IMR-90 (cell line): ENCODE measurements at regions not wholly inside any gene's neighbourhood (a gene's known extent, or its start where the extent isn't known, plus 50 kb on each side); places are given as distances from the start of the nearest gene placed in this dataset.
A peak's percentile ranks its signal among the peaks of the same experiment; 100 is the strongest.

Experiments used
- ATAC-seq: fragments of 200-7000 bp; cut with Tn5 transposase; 2 replicates; pipeline ENCODE4 v1.9.1; 2020; ENCODE audit warnings: low read depth, mild to moderate bottlenecking, moderate library complexity
- BruUV-seq: library from RNA; stranded (reverse); fragments of 400-500 nt; replicated peaks from 2 replicates; lab custom pipeline; 2021; lab: Mats Ljungman, UMichigan
- CTCF ChIA-PET: fragments of 300-600 bp; formaldehyde crosslinking; extraction: SDS; loops from one replicate; lab custom pipeline; 2021; ENCODE audit warnings: antibody characterized with exemption; lab: Yijun Ruan, JAX
- POLR2A ChIA-PET: fragments of 300-600 bp; sonication (Branson Sonifier 250); formaldehyde crosslinking; loops from one replicate; lab custom pipeline; 2022; ENCODE audit warnings: antibody characterized with exemption; ENCODE audit not compliant: unreplicated experiment; lab: Charles Lee
- DNase-seq: peaks from one replicate; pipeline ENCODE4 v3.0.0; 2013
- H2AFZ ChIP-seq: replicated peaks from 2 replicates; pipeline ENCODE3; 2013; ENCODE audit warnings: low read length, mild to moderate bottlenecking; ENCODE audit not compliant: poor library complexity
- H2AK5ac ChIP-seq: 2 replicates; pipeline ENCODE4 v1.6.1; 2013; ENCODE audit warnings: low read depth, low read length, inconsistent platforms
- H2AK9ac ChIP-seq: replicated peaks from 2 replicates; pipeline ENCODE3; 2013; ENCODE audit warnings: mild to moderate bottlenecking, low read depth, low read length, moderate library complexity; ENCODE audit not compliant: poor library complexity
- H2BK120ac ChIP-seq: 2 replicates; pipeline ENCODE4 v1.6.1; 2013; ENCODE audit warnings: low read depth, low read length, inconsistent platforms
- H2BK15ac ChIP-seq: 3 replicates; pipeline ENCODE4 v1.6.1; 2013; ENCODE audit warnings: low read depth, low read length, inconsistent platforms
- H2BK20ac ChIP-seq: 2 replicates; pipeline ENCODE4 v1.6.1; 2013; ENCODE audit warnings: low read depth, mild to moderate bottlenecking, inconsistent platforms, low read length, moderate library complexity
- H2BK5ac ChIP-seq: 2 replicates; pipeline ENCODE4 v1.6.1; 2013; ENCODE audit warnings: mild to moderate bottlenecking, low read depth, low read length, inconsistent platforms; ENCODE audit not compliant: poor library complexity, severe bottlenecking
- H3K14ac ChIP-seq: replicated peaks from 2 replicates; pipeline ENCODE4 v1.6.1; 2013; ENCODE audit warnings: low read depth, low read length, inconsistent platforms
- H3K18ac ChIP-seq: 2 replicates; pipeline ENCODE4 v1.6.1; 2013; ENCODE audit warnings: low read depth, low read length, control low read depth
- H3K23ac ChIP-seq: 2 replicates; pipeline ENCODE4 v1.6.1; 2013; ENCODE audit warnings: low read depth, low read length, inconsistent platforms
- H3K27ac ChIP-seq: 2 replicates; pipeline ENCODE4 v1.5.1; 2013; ENCODE audit warnings: mild to moderate bottlenecking, control low read depth, low read length; ENCODE audit not compliant: insufficient read depth
- H3K27me3 ChIP-seq: 2 replicates; pipeline ENCODE4 v1.6.1; 2013; ENCODE audit warnings: low read length; ENCODE audit not compliant: control insufficient read depth, insufficient read depth
- H3K36me3 ChIP-seq: 2 replicates; pipeline ENCODE4 v1.6.1; 2013; ENCODE audit warnings: low read length, mixed read lengths; ENCODE audit not compliant: control insufficient read depth, insufficient read depth
- H3K4ac ChIP-seq: 2 replicates; pipeline ENCODE4 v1.6.1; 2013; ENCODE audit warnings: low read depth, low read length, inconsistent platforms
- H3K4me1 ChIP-seq: 2 replicates; pipeline ENCODE4 v1.6.1; 2013; ENCODE audit warnings: low read length, mixed read lengths; ENCODE audit not compliant: control insufficient read depth, insufficient read depth
- H3K4me2 ChIP-seq: 2 replicates; pipeline ENCODE4 v1.6.1; 2013; ENCODE audit warnings: low read depth, mild to moderate bottlenecking, control low read depth, low read length, moderate library complexity
- H3K4me3 ChIP-seq: 2 replicates; pipeline ENCODE4 v1.5.1; 2013; ENCODE audit warnings: low read depth, mild to moderate bottlenecking, control low read depth, low read length, moderate library complexity; ENCODE audit not compliant: insufficient read depth
- H3K56ac ChIP-seq: 2 replicates; pipeline ENCODE4 v1.6.1; 2013; ENCODE audit warnings: low read length, inconsistent platforms; ENCODE audit not compliant: insufficient read depth; ENCODE audit errors: extremely low read depth
- H3K79me1 ChIP-seq, 2 experiments: 2 replicates each; pipeline ENCODE4 v1.6.1; 2013; ENCODE audit warnings: low read length in 2 of 2, inconsistent platforms in 1 of 2, low read depth in 1 of 2
- H3K9ac ChIP-seq: 2 replicates; pipeline ENCODE4 v1.6.1; 2013; ENCODE audit warnings: low read depth, low read length, control low read depth
- H3K9me1 ChIP-seq: 2 replicates; pipeline ENCODE4 v1.6.1; 2013; ENCODE audit warnings: low read length, inconsistent platforms; ENCODE audit not compliant: insufficient read depth
- H3K9me3 ChIP-seq: 2 replicates; pipeline ENCODE4 v1.6.1; 2013; ENCODE audit warnings: low read length; ENCODE audit not compliant: control insufficient read depth, insufficient read depth
- H4K20me1 ChIP-seq: 2 replicates; pipeline ENCODE4 v1.6.1; 2013; ENCODE audit warnings: low read length, inconsistent platforms; ENCODE audit not compliant: insufficient read depth
- H4K5ac ChIP-seq: 2 replicates; pipeline ENCODE4 v1.6.1; 2013; ENCODE audit warnings: mild to moderate bottlenecking, low read depth, low read length, control low read depth
- H4K8ac ChIP-seq, 2 experiments: 2 replicates each; pipeline ENCODE4 v1.6.1; 2013; ENCODE audit warnings: low read depth in 2 of 2, low read length in 2 of 2, control low read depth in 1 of 2, inconsistent platforms in 1 of 2
- H4K91ac ChIP-seq: 2 replicates; pipeline ENCODE4 v1.6.1; 2013; ENCODE audit warnings: low read depth, low read length, inconsistent platforms; ENCODE audit not compliant: insufficient read depth
- BHLHE40 ChIP-seq: fragments of 150-350 bp; IDR thresholded peaks from 2 replicates; pipeline ENCODE4 v1.6.1; 2016; ENCODE audit warnings: mild to moderate bottlenecking, low read depth, low read length
- CEBPB ChIP-seq: IDR thresholded peaks from 2 replicates; pipeline ENCODE4 v1.6.1; 2012; ENCODE audit warnings: low read depth, low read length, improper control_type of control experiment
- CHD1 ChIP-seq: IDR thresholded peaks from 2 replicates; pipeline ENCODE4 v1.6.1; 2012; ENCODE audit warnings: low read depth, low read length, improper control_type of control experiment
- CTCF ChIP-seq: conservative IDR thresholded peaks from 2 replicates; pipeline ENCODE4 v1.5.1; 2012; ENCODE audit warnings: mild to moderate bottlenecking, low read depth, low read length, improper control_type of control experiment
- ELK1 ChIP-seq: fragments of 150-350 bp; IDR thresholded peaks from 2 replicates; pipeline ENCODE4 v1.6.1; 2016; ENCODE audit warnings: low read depth, mild to moderate bottlenecking, low read length, moderate library complexity, borderline replicate concordance
- FOS ChIP-seq: fragments of 150-350 bp; IDR thresholded peaks from 2 replicates; pipeline ENCODE4 v1.6.1; 2016; ENCODE audit warnings: low read depth, low read length
- MAFK ChIP-seq: IDR thresholded peaks from 2 replicates; pipeline ENCODE4 v1.6.1; 2012; ENCODE audit warnings: low read depth, low read length, improper control_type of control experiment
- MAZ ChIP-seq: IDR thresholded peaks from 2 replicates; pipeline ENCODE4 v1.6.1; 2012; ENCODE audit warnings: low read depth, mild to moderate bottlenecking, low read length, improper control_type of control experiment, moderate library complexity, borderline replicate concordance
- MXI1 ChIP-seq: IDR thresholded peaks from 2 replicates; pipeline ENCODE4 v1.6.1; 2012; ENCODE audit warnings: low read depth, mild to moderate bottlenecking, low read length, moderate library complexity, borderline replicate concordance
- NFE2L2 ChIP-seq: fragments of 150-350 bp; IDR thresholded peaks from 2 replicates; pipeline ENCODE4 v1.6.1; 2016; ENCODE audit warnings: low read depth, mild to moderate bottlenecking, low read length
- POLR2A ChIP-seq: IDR thresholded peaks from 2 replicates; pipeline ENCODE4 v1.6.1; 2012; ENCODE audit warnings: mild to moderate bottlenecking, low read depth, low read length
- RAD21 ChIP-seq: IDR thresholded peaks from 2 replicates; pipeline ENCODE4 v1.6.1; 2012; ENCODE audit warnings: low read length, improper control_type of control experiment
- RCOR1 ChIP-seq: IDR thresholded peaks from 2 replicates; pipeline ENCODE4 v1.6.1; 2012; ENCODE audit warnings: mild to moderate bottlenecking, low read length, improper control_type of control experiment; ENCODE audit not compliant: insufficient replicate concordance
- RFX5 ChIP-seq: IDR thresholded peaks from 2 replicates; pipeline ENCODE4 v1.8.0; 2012; ENCODE audit warnings: low read depth, mild to moderate bottlenecking, low read length, moderate library complexity
- SMC3 ChIP-seq: fragments of 150-350 bp; IDR thresholded peaks from 2 replicates; pipeline ENCODE4 v1.6.1; 2016; ENCODE audit warnings: low read depth, mild to moderate bottlenecking, antibody characterized with exemption, low read length, moderate library complexity
- USF2 ChIP-seq: fragments of 150-350 bp; IDR thresholded peaks from 2 replicates; pipeline ENCODE4 v1.6.1; 2017; ENCODE audit warnings: mild to moderate bottlenecking, antibody characterized with exemption, low read length, low read depth
- WGBS, 2 experiments: methylation state at CpG; one replicate each; pipeline versions ENCODE4 v1.1.5 to v1.1.7; 2013; ENCODE audit warnings: missing lambda C conversion rate in 2 of 2; ENCODE audit not compliant: insufficient read length in 1 of 2; ENCODE audit errors: extremely low coverage in 2 of 2; 5-methylcytosine and 5-hydroxymethylcytosine counted together
- dilution Hi-C: fragments of 300-500 bp; cut with HindIII; formaldehyde crosslinking; loops from one replicate; pipeline ENCODE4 v1.14.3; 2018; ENCODE audit warnings: low sequenced_read_pairs; ENCODE audit not compliant: unreplicated experiment
- in situ Hi-C: fragments of 300-500 bp; cut with MboI; formaldehyde crosslinking; loops from 3 replicates; pipeline ENCODE4 v1.14.3; 2019; ENCODE audit warnings: low sequenced_read_pairs, inconsistent platforms, mixed read lengths
- intact Hi-C: fragments of 100-400 bp; cut with micrococcal nuclease; formaldehyde crosslinking; loops from 2 replicates; pipeline ENCODE4 v1.10.0; 2022

DNA sequence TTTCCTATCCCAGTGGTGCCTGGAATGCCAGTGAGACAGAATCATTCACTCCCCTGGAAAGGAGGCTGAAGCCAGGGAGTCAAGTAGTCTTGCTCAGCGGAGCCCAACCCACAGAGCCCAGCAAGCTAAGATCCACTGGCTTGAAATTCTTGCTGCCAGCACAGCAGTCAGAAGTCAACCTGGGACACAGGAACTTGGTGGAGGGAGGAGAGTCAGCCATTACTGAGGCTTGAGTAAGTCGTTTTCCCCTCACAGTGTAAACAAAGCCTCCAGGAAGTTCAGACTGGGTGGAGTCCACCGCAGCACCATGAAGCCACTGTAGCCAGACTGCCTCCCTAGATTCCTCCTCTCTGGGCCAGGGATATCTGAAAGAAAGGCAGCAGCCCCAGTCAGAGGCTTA is 283.2 kb upstream of the CPEB2 start:
- Histone ChIP-seq H3K18ac (no peak overlapping the region), H3K9me1 (no peaks in the 10 kb centered on the region), H3K4me2 (no peak overlapping the region), H4K5ac (no peak overlapping the region), H3K79me1 (no peaks in the 10 kb centered on the region), H4K20me1 (no peaks in the 10 kb centered on the region), H3K4me1 (no peaks in the 10 kb centered on the region), H2BK20ac (no peak overlapping the region), H3K4ac (no peak overlapping the region), H3K9me3 (peaks cover 3% of the 10 kb centered on the region; the same call in 1 of the 2 replicates), H2BK120ac (no peak overlapping the region), H2AFZ (no peak overlapping the region), H3K56ac (no peak overlapping the region), H2AK5ac (no peak overlapping the region), H3K36me3 (no peaks in the 10 kb centered on the region), H3K23ac (no peak overlapping the region), H2BK5ac (no peak overlapping the region), H3K4me3 (no peak overlapping the region), H3K27ac (no peak overlapping the region), H3K9ac (no peak overlapping the region), H2AK9ac (no peak overlapping the region), H4K91ac (no peak overlapping the region), H3K14ac (no peak overlapping the region), H4K8ac (no peak overlapping the region), H2BK15ac (no peak overlapping the region), H3K27me3 (no peaks in the 10 kb centered on the region)
- intact Hi-C loops (no loop called here), dilution Hi-C loops (no loop called here), in situ Hi-C loops (no loop called here)
- no TSS peak for BruUV-seq
- DNase-seq: peak; percentile 7
- no CpG with 5 or more reads among the region's 3 CpGs for WGBS, 2 experiments
- CTCF ChIA-PET: no interaction called here
- no peak for ATAC-seq
- POLR2A ChIA-PET: no interaction called here
- TF ChIP-seq CTCF (no peak), MAFK (no peak), SMC3 (no peak), CEBPB (no peak), ELK1 (no peak), POLR2A (no peak), NFE2L2 (no peak), FOS (no peak), MXI1 (no peak), MAZ (no peak), CHD1 (no peak), RCOR1 (no peak), BHLHE40 (no peak), RFX5 (no peak), USF2 (no peak), RAD21 (no peak)
